Astrocyte (in vitro differentiated cells and primary cell): ENCODE measurements at regions not wholly inside any gene's neighbourhood (a gene's known extent, or its start where the extent isn't known, plus 50 kb on each side); places are given as distances from the start of the nearest gene placed in this dataset.

ENCODE experiments used
- DNase-seq: peaks from one replicate; pipeline ENCODE4 v3.0.0-alpha.2; 2010; ENCODE audit warnings: low read depth
- FAIRE-seq: peaks from 2 replicates; lab custom pipeline; 2011; peaks lifted over from hg19 to GRCh38; lab: Jason Lieb, UNC
- H2AFZ ChIP-seq: 2 replicates; pipeline ENCODE4 v1.6.0; 2012; ENCODE audit warnings: low read depth, low read length, inconsistent platforms
- H3K27ac ChIP-seq: 2 replicates; pipeline ENCODE4 v1.5.1; 2011; ENCODE audit warnings: low read depth, low read length, inconsistent platforms
- H3K27me3 ChIP-seq: 2 replicates; pipeline ENCODE4 v1.6.0; 2011; ENCODE audit warnings: low read length, inconsistent platforms; ENCODE audit not compliant: insufficient read depth
- H3K36me3 ChIP-seq: 2 replicates; pipeline ENCODE4 v1.5.1; 2011; ENCODE audit warnings: low read length, inconsistent platforms; ENCODE audit not compliant: insufficient read depth
- H3K4me1 ChIP-seq: 2 replicates; pipeline ENCODE4 v1.5.1; 2011; ENCODE audit warnings: low read length, inconsistent platforms; ENCODE audit not compliant: insufficient read depth
- H3K4me2 ChIP-seq: 2 replicates; pipeline ENCODE4 v1.6.0; 2012; ENCODE audit warnings: low read length, inconsistent platforms
- H3K4me3 ChIP-seq: 2 replicates; pipeline ENCODE4 v1.5.1; 2011; ENCODE audit warnings: low read depth, mild to moderate bottlenecking, low read length, inconsistent platforms; ENCODE audit not compliant: insufficient read depth
- H3K79me2 ChIP-seq: 2 replicates; pipeline ENCODE4 v1.6.0; 2012; ENCODE audit warnings: mild to moderate bottlenecking, low read length, inconsistent platforms; ENCODE audit not compliant: insufficient read depth
- H3K9ac ChIP-seq: 2 replicates; pipeline ENCODE4 v1.6.0; 2012; ENCODE audit warnings: mild to moderate bottlenecking, low read length, inconsistent platforms
- H3K9me3 ChIP-seq: 2 replicates; pipeline ENCODE4 v1.5.1; 2012; ENCODE audit warnings: low read depth, mild to moderate bottlenecking, low read length, inconsistent platforms; ENCODE audit not compliant: insufficient read depth
- H4K20me1 ChIP-seq: 2 replicates; pipeline ENCODE4 v1.6.0; 2012; ENCODE audit warnings: low read length, inconsistent platforms; ENCODE audit not compliant: insufficient read depth
- H3K27ac Mint-ChIP-seq: one replicate; pipeline ENCODE4 v1.8.0; 2021; ENCODE audit warnings: mild to moderate bottlenecking, mixed read lengths; ENCODE audit not compliant: unreplicated experiment
- H3K27me3 Mint-ChIP-seq: one replicate; pipeline ENCODE4 v1.8.0; 2021; ENCODE audit warnings: low read depth, mixed read lengths; ENCODE audit not compliant: unreplicated experiment
- H3K36me3 Mint-ChIP-seq: one replicate; pipeline ENCODE4 v1.8.0; 2021; ENCODE audit warnings: low read depth, mixed read lengths; ENCODE audit not compliant: unreplicated experiment
- H3K4me1 Mint-ChIP-seq: one replicate; pipeline ENCODE4 v1.8.0; 2021; ENCODE audit warnings: low read depth, mixed read lengths; ENCODE audit not compliant: unreplicated experiment
- H3K4me3 Mint-ChIP-seq: one replicate; pipeline ENCODE4 v1.8.0; 2021; ENCODE audit warnings: mild to moderate bottlenecking, moderate library complexity, mixed read lengths; ENCODE audit not compliant: unreplicated experiment
- H3K9me3 Mint-ChIP-seq: one replicate; pipeline ENCODE4 v1.8.0; 2021; ENCODE audit warnings: mild to moderate bottlenecking, mixed read lengths; ENCODE audit not compliant: unreplicated experiment
- CTCF ChIP-seq: IDR thresholded peaks from 2 replicates; pipeline ENCODE4 v1.5.1; 2011; ENCODE audit warnings: low read depth, mild to moderate bottlenecking, inconsistent platforms, low read length, moderate library complexity; ENCODE audit not compliant: insufficient read depth
- EZH2 ChIP-seq: IDR thresholded peaks from 2 replicates; pipeline ENCODE4 v1.6.1; 2012; ENCODE audit warnings: mild to moderate bottlenecking, low read length, inconsistent platforms; ENCODE audit not compliant: insufficient read depth

- H3K4me1 ChIP-seq = no peaks in the 10 kb centered on the region
- H3K27me3 ChIP-seq = no peaks in the 10 kb centered on the region
- peaks cover 2% of the 10 kb centered on the region for H3K9me3 Mint-ChIP-seq
- no peaks in the 10 kb centered on the region for H3K9me3 ChIP-seq
- DNase-seq (no peak), FAIRE-seq (no peak)
- no peak overlapping the region for H3K4me2 ChIP-seq
- no peaks in the 10 kb centered on the region for H3K36me3 ChIP-seq
- H2AFZ ChIP-seq = no peak overlapping the region
- TF ChIP-seq EZH2 (no peak), CTCF (peak; percentile 25)
- no peak overlapping the region for H3K27ac Mint-ChIP-seq
- no peak overlapping the region for H3K4me3 Mint-ChIP-seq
- no peak overlapping the region for H3K9ac ChIP-seq
- H3K27me3 Mint-ChIP-seq = peaks cover 2% of the 10 kb centered on the region
- no peaks in the 10 kb centered on the region for H3K36me3 Mint-ChIP-seq
- H3K79me2 ChIP-seq = no peaks in the 10 kb centered on the region
- H3K4me3 ChIP-seq = no peak overlapping the region
- no peaks in the 10 kb centered on the region for H4K20me1 ChIP-seq
- H3K27ac ChIP-seq = no peak overlapping the region
- peaks cover 4% of the 10 kb centered on the region for H3K4me1 Mint-ChIP-seq
Observed at GRCh38 chr14:21940887-21941856, 267.6 kb upstream of the OR4E1 start.

GRCh38 chr14:21939836-21940235 is 266.2 kb upstream of the OR4E1 start:
- Histone ChIP-seq H3K79me2 (no peaks in the 10 kb centered on the region), H3K9ac (no peak overlapping the region), H3K4me2 (no peak overlapping the region), H3K4me3 (no peak overlapping the region), H3K4me1 (no peaks in the 10 kb centered on the region), H2AFZ (no peak overlapping the region), H4K20me1 (no peaks in the 10 kb centered on the region), H3K9me3 (no peaks in the 10 kb centered on the region), H3K27me3 (no peaks in the 10 kb centered on the region), H3K27ac (no peak overlapping the region), H3K36me3 (no peaks in the 10 kb centered on the region)
- H3K9me3 Mint-ChIP-seq = peaks cover 2% of the 10 kb centered on the region
- peaks cover 2% of the 10 kb centered on the region for H3K27me3 Mint-ChIP-seq
- TF ChIP-seq EZH2 = no peak
- TF ChIP-seq CTCF = no peak
- H3K4me3 Mint-ChIP-seq = no peak overlapping the region
- no peak for DNase-seq
- no peak for FAIRE-seq
- H3K4me1 Mint-ChIP-seq = peaks cover 4% of the 10 kb centered on the region
- no peaks in the 10 kb centered on the region for H3K36me3 Mint-ChIP-seq
- no peak overlapping the region for H3K27ac Mint-ChIP-seq

DNA sequence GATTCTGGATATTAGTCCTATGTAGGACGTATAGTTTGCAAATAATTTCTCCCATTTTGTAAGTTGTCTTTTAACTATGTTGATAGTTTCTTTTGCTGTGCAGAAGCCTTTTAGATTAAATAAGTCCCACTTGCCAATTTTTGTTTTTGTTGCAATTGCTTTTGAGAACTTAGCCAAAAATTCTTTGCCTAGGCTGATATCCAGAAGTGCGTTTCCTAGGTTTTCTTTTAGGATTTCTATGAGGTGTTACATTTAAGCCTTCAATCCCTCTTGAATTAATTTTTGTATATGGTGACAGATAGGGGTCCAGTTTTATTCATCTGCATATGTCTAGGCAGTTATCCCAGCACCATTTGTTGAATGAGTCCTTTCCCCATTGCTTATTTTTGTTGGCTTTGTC is 264.4 kb upstream of the OR4E1 start:
- Mint-ChIP-seq H3K27ac (no peak overlapping the region), H3K27me3 (peaks cover 2% of the 10 kb centered on the region), H3K9me3 (peaks cover 2% of the 10 kb centered on the region), H3K4me3 (no peak overlapping the region), H3K4me1 (peaks cover 4% of the 10 kb centered on the region), H3K36me3 (no peaks in the 10 kb centered on the region)
- TF ChIP-seq EZH2 (no peak), CTCF (no peak)
- Histone ChIP-seq H3K79me2 (no peaks in the 10 kb centered on the region), H3K9ac (no peak overlapping the region), H3K4me3 (no peak overlapping the region), H3K27me3 (no peaks in the 10 kb centered on the region), H3K9me3 (no peaks in the 10 kb centered on the region), H3K27ac (no peak overlapping the region), H2AFZ (no peak overlapping the region), H3K4me2 (no peak overlapping the region), H4K20me1 (no peaks in the 10 kb centered on the region), H3K36me3 (no peaks in the 10 kb centered on the region), H3K4me1 (no peaks in the 10 kb centered on the region)
- DNase-seq = no peak
- FAIRE-seq = no peak
